Heart left ventricle (tissue), 16 donors: ENCODE measurements at regions not wholly inside any gene's neighbourhood (a gene's known extent, or its start where the extent isn't known, plus 50 kb on each side); places are given as distances from the start of the nearest gene placed in this dataset.

ENCODE experiments used
- ATAC-seq, 4 donors: fragments of 200-7000 bp; cut with Tn5 transposase; one replicate each; pipeline ENCODE4 v1.9.1; 2020 to 2022; ENCODE audit warnings: moderate library complexity in 4 of 4, mild to moderate bottlenecking in 3 of 4, moderate number of reproducible peaks in 1 of 4
- DNase-seq, 5 donors: peaks; one replicate each; pipeline ENCODE4 v3.0.0-alpha.2; 2020
- H3K27ac ChIP-seq, 12 donors: fragments of 200-600 bp; sonication (generic) in 4 of 12; one replicate each; pipeline versions ENCODE4 v1.5.0 to v1.8.0; 2016 to 2022; ENCODE audit warnings: mild to moderate bottlenecking in 2 of 12
- H3K27me3 ChIP-seq, 9 donors: fragments of 200-600 bp; sonication (generic) in 2 of 9; one replicate each; pipeline versions ENCODE4 v1.5.1 to v1.8.0; 2016 to 2022; ENCODE audit warnings: mild to moderate bottlenecking in 3 of 9
- H3K36me3 ChIP-seq, 9 donors: fragments of 200-600 bp; sonication (generic) in 2 of 9; one replicate each; pipeline versions ENCODE4 v1.5.0 to v1.8.0; 2018 to 2022; ENCODE audit warnings: mild to moderate bottlenecking in 2 of 9
- H3K4me1 ChIP-seq, 12 donors: fragments of 200-600 bp; sonication (generic) in 4 of 12; one replicate each; pipeline versions ENCODE4 v1.5.0 to v1.8.0; 2016 to 2022; ENCODE audit warnings: mild to moderate bottlenecking in 3 of 12
- H3K4me3 ChIP-seq, 12 donors: fragments of 200-600 bp; sonication (generic) in 4 of 12; one replicate each; pipeline versions ENCODE4 v1.5.0 to v1.8.0; 2017 to 2022; ENCODE audit warnings: mild to moderate bottlenecking in 9 of 12, moderate library complexity in 4 of 12
- H3K9me3 ChIP-seq, 12 donors: fragments of 200-600 bp; sonication (generic) in 4 of 12; one replicate each; pipeline versions ENCODE4 v1.5.0 to v1.8.0; 2016 to 2022; ENCODE audit warnings: mild to moderate bottlenecking in 1 of 12
- POLR2A ChIP-seq, 2 donors: fragments of 450-650 bp; IDR thresholded peaks; one replicate each; pipeline ENCODE4 v1.6.1; 2017; ENCODE audit warnings: antibody characterized with exemption in 2 of 2, mild to moderate bottlenecking in 2 of 2, moderate library complexity in 2 of 2
- WGBS, 4 donors: extraction: QIAGEN DNeasy Blood & Tissue Kit in 2 of 4; methylation state at CpG; one replicate each; pipeline versions ENCODE4 v1.1.5 to v1.1.7; 2013 to 2018; 5-methylcytosine and 5-hydroxymethylcytosine counted together
- intact Hi-C, 10 donors: fragments of 100-400 bp; cut with DNase I; formaldehyde crosslinking; loops; one replicate each; pipeline versions ENCODE4 v1.11.1 to v1.14.2; 2022
- TF ChIP-seq, protein P1 (sequence below), 12 donors: fragments of 200-600 bp; sonication (generic) in 4 of 12; IDR thresholded peaks; one replicate each; pipeline versions ENCODE4 v1.5.0 to v1.8.0; 2018 to 2022; ENCODE audit warnings: antibody characterized with exemption in 12 of 12, mild to moderate bottlenecking in 5 of 12
- donor health status: ischemic (EF 13 %, LVEDD 7.1; RV severe dilation, severe dysfunction).
- donor health status: healthy with polysubstance abuse.
- donor health status: DM: no; HTN: yes; CAD: no.
- donor health status: DM: no; HTN: no; CAD: no.
- donor health status: ischemic (EF 25% LVEDD 6.9; RV normal size, moderate dysfunction).
- donor health status: ischemic (EF 25% LVEDD 5.7; RV mildly dilated, moderate dysfunction).
- donor health status: healthy.
- donor health status: DM: yes; HTN: yes; CAD: no.
- donor health status: ischemic (EF 35%, LVEDD 5.7; RV mildly dilated, moderate dysfunction).
- donor health status: nonischemic (EF 11% LVEDD 7.7; RV severe dilation, severe dysfunction).
- donor health status: DM: yes; HTN: yes; CAD: no.
- donor health status: PGD.
- donor health status: ischemic (EF 29% LVEDD 5.4; RV normal size, mild dysfunction).
- donor health status: nonischemic (EF 23%, LVEDD 6.1; RV moderate dilation, normal function).

DNA sequence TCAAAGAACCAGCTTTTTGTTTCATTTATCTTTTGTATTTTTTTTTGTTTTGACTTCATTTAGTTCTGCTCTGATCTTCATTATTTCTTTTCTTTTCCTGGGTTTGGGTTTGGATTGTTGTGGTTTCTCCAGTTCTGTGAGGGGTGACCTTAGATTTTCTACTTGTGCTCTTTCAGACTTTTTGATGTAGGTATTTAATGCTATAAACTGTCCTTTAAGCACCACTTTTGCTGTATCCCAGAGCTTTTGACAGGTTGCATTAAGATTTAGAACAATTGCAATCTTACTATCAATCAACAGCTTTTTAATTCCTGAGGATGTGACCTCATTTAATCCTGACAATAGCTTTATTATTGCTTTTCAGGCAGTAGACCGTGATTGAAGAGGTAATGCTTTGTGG, 94.3 kb downstream of the ZNF280B start:
- Histone ChIP-seq H3K36me3 (no peaks in the 10 kb centered on the region), H3K9me3 (peaks cover 0 to 16% (median 0%) of the 10 kb centered on the region in 12 donors), H3K27ac (no peak overlapping the region), H3K4me1 (peaks cover 0 to under 1% (median 0%) of the 10 kb centered on the region in 12 donors), H3K27me3 (peaks cover 0 to 55% (median 6%) of the 10 kb centered on the region in 9 donors), H3K4me3 (no peak overlapping the region)
- TF ChIP-seq, protein P1, sequence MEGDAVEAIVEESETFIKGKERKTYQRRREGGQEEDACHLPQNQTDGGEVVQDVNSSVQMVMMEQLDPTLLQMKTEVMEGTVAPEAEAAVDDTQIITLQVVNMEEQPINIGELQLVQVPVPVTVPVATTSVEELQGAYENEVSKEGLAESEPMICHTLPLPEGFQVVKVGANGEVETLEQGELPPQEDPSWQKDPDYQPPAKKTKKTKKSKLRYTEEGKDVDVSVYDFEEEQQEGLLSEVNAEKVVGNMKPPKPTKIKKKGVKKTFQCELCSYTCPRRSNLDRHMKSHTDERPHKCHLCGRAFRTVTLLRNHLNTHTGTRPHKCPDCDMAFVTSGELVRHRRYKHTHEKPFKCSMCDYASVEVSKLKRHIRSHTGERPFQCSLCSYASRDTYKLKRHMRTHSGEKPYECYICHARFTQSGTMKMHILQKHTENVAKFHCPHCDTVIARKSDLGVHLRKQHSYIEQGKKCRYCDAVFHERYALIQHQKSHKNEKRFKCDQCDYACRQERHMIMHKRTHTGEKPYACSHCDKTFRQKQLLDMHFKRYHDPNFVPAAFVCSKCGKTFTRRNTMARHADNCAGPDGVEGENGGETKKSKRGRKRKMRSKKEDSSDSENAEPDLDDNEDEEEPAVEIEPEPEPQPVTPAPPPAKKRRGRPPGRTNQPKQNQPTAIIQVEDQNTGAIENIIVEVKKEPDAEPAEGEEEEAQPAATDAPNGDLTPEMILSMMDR (IDR thresholded peaks at IDR 0.05) = no peak
- TF ChIP-seq POLR2A (IDR thresholded peaks at IDR 0.05) = no peak
- 37 to 64% (median 43%) methylated on average over 1 of the region's 1 CpG for WGBS, 4 donors
- DNase-seq (no peak), ATAC-seq (no peak)
- intact Hi-C loops = no loop called here

DNA sequence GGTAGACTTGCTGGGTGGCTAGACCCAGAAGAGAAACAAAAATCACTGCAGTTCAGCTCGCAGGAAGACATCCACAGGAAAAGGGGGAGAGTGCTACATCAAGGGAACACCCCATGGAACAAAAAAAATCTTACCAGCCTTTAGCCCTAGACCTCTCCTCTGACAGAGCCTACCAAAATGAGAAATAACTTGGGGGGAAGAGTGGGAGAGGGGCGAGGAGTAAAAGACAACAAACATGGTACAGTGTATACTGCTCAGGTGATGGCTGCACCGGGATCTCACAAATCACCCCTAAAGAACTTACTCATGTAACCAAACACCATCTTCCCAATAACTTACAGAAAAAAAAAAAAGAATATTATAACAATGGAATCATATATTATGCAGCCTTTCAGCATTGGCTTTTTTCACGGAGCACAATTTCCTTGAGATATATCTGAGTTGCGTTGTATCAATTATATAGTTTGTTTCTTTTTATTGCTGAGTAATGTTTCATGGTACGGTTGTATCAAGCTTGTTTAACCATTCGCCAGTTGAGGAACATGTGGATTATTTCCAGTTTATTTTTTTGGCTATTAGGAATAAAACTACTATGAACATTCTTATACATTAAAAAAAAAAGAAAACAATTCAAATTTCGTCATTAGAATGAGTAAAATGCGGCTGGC, 90.9 kb downstream of the ZNF280B start:
- Histone ChIP-seq H3K36me3 (no peaks in the 10 kb centered on the region), H3K27me3 (peaks cover 0 to 60% (median 6%) of the 10 kb centered on the region in 9 donors), H3K27ac (no peak overlapping the region), H3K4me3 (no peak overlapping the region), H3K4me1 (no peaks in the 10 kb centered on the region), H3K9me3 (peaks cover 0 to 12% (median 0%) of the 10 kb centered on the region in 12 donors)
- no peak for TF ChIP-seq POLR2A (IDR thresholded peaks at IDR 0.05)
- TF ChIP-seq, protein P1 (IDR thresholded peaks at IDR 0.05) = no peak
- ATAC-seq (no peak), DNase-seq (no peak)
- WGBS, 4 donors = 73 to 78% (median 75%) methylated on average over 9 of the region's 9 CpGs
- intact Hi-C loops = no loop called here

DNA sequence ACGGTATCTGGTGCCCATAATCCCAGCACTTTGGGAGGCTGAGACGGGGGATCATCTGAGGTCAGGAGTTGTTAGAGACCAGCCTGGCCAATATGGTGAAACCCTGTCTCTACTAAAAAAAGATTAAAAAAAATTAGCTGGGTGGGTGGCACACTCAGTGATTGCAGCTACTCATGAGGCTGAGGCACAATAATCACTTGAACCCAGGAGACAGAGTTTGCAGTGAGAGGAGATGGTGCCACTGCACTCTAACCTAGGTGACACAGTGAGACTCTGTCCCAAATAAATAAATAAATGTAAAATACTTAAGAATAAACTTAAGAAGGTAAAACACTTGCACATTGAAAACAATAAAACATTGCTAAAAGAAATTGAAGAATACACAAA, 90.4 kb downstream of the ZNF280B start:
- 79 to 92% (median 89%) methylated on average over 2 of the region's 2 CpGs for WGBS, 4 donors
- intact Hi-C loops = no loop called here
- no peak for DNase-seq
- no peaks in the 10 kb centered on the region for H3K36me3 ChIP-seq
- no peak overlapping the region for H3K27ac ChIP-seq
- no peak overlapping the region for H3K4me3 ChIP-seq
- no peak for ATAC-seq
- peaks cover 0 to 8% (median 0%) of the 10 kb centered on the region in 12 donors for H3K9me3 ChIP-seq
- peaks cover 0 to 63% (median 6%) of the 10 kb centered on the region in 9 donors for H3K27me3 ChIP-seq
- H3K4me1 ChIP-seq = no peaks in the 10 kb centered on the region
- TF ChIP-seq, protein P1 (IDR thresholded peaks at IDR 0.05) = no peak
- TF ChIP-seq POLR2A (IDR thresholded peaks at IDR 0.05) = no peak

DNA sequence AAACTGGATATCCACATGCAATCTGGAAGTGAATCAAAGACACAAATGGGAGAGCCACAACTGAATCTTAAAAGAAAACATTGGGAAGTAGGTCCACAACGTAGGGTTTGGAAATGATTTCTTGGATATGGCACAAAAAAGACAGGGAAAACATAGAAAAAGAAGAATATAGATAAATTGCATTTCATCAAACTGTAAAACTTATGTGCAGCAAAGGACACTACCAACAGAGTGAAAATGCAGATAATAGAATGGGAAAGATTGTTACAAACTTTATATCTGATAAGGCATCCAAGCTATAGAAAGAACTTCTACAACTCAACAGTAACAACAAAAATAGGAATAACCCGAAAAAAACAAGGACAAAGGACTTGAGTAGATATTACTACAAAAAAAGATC, 89.6 kb downstream of the ZNF280B start:
- Histone ChIP-seq H3K4me3 (no peak overlapping the region), H3K27ac (no peak overlapping the region), H3K36me3 (no peaks in the 10 kb centered on the region), H3K9me3 (peaks cover 0 to 3% (median 0%) of the 10 kb centered on the region in 12 donors), H3K27me3 (peaks cover 0 to 65% (median 6%) of the 10 kb centered on the region in 9 donors), H3K4me1 (no peaks in the 10 kb centered on the region)
- intact Hi-C loops = no loop called here
- no peak for ATAC-seq
- TF ChIP-seq, protein P1 (IDR thresholded peaks at IDR 0.05) = no peak
- no peak for TF ChIP-seq POLR2A (IDR thresholded peaks at IDR 0.05)
- no peak for DNase-seq
- 53 to 63% (median 55%) methylated on average over 2 of the region's 2 CpGs for WGBS, 4 donors
